ENCODE measurements at regions not wholly inside any gene's neighbourhood (a gene's known extent, or its start where the extent isn't known, plus 50 kb on each side); places are given as distances from the start of the nearest gene placed in this dataset.

DNA sequence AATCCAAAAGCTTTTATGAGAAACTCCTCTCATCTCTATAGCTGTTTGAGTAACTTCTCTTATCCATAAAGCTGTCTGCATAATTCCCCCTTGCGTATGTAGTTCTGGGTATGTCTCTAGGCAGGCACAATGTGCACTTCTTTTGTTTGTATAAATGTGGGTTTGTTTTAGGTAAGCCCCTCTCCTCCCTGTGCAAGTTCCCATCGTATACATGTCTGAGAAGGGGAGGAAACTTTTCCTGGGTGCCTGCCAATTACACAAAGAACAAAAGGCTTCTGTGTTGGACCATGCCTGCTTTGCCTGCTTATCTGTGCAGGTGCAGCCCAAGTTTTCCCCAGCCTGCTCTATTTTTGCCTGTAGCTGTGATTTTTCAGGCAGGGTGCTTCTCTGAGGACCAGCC lies 96.7 kb downstream of the CCER1 start:
- TF ChIP-seq, protein P1, sequence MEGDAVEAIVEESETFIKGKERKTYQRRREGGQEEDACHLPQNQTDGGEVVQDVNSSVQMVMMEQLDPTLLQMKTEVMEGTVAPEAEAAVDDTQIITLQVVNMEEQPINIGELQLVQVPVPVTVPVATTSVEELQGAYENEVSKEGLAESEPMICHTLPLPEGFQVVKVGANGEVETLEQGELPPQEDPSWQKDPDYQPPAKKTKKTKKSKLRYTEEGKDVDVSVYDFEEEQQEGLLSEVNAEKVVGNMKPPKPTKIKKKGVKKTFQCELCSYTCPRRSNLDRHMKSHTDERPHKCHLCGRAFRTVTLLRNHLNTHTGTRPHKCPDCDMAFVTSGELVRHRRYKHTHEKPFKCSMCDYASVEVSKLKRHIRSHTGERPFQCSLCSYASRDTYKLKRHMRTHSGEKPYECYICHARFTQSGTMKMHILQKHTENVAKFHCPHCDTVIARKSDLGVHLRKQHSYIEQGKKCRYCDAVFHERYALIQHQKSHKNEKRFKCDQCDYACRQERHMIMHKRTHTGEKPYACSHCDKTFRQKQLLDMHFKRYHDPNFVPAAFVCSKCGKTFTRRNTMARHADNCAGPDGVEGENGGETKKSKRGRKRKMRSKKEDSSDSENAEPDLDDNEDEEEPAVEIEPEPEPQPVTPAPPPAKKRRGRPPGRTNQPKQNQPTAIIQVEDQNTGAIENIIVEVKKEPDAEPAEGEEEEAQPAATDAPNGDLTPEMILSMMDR (IDR thresholded peaks at IDR 0.05): no peak
- TF ChIP-seq POLR2A (IDR thresholded peaks at IDR 0.05): no peak

Data from heart left ventricle (tissue), 13 donors.